Vagina (tissue), 2 donors: ENCODE measurements at regions not wholly inside any gene's neighbourhood (a gene's known extent, or its start where the extent isn't known, plus 50 kb on each side); places are given as distances from the start of the nearest gene placed in this dataset.
"Not testable (repeated sequence)": the region's sequence is repeated elsewhere in the genome, so short reads cannot be mapped to it uniquely, and the experiment has no call there.

Experiments used
- DNase-seq, 2 donors: peaks; one replicate each; pipeline ENCODE4 v3.0.0-alpha.2; 2017; ENCODE audit errors: extremely low spot score in 2 of 2
- H3K27ac ChIP-seq: fragments of 200-600 bp; sonication (generic); one replicate; pipeline ENCODE4 v1.5.1; 2019
- H3K27me3 ChIP-seq: fragments of 200-600 bp; sonication (generic); one replicate; pipeline ENCODE4 v1.5.1; 2019
- H3K36me3 ChIP-seq, 2 donors: fragments of 200-600 bp; sonication (generic); one replicate each; pipeline ENCODE4 v1.5.1; 2017 to 2019
- H3K4me1 ChIP-seq: fragments of 200-600 bp; sonication (generic); one replicate; pipeline ENCODE4 v1.5.1; 2019
- H3K4me3 ChIP-seq, 2 donors: fragments of 200-600 bp; sonication (generic); 1 replicate in 1 of 2; 2 replicates in 1 of 2; pipeline ENCODE4 v1.5.1; 2016 to 2019
- H3K9me3 ChIP-seq: fragments of 200-600 bp; sonication (generic); one replicate; pipeline ENCODE4 v1.5.1; 2019
- POLR2A ChIP-seq, 2 donors: fragments of 450-650 bp; IDR thresholded peaks; one replicate each; pipeline ENCODE4 v1.6.1; 2017; ENCODE audit warnings: antibody characterized with exemption in 2 of 2, mild to moderate bottlenecking in 2 of 2, moderate library complexity in 2 of 2
- POLR2AphosphoS5 ChIP-seq, 2 donors: sonication (generic); formaldehyde crosslinking; IDR thresholded peaks; one replicate each; pipeline ENCODE4 v1.9.0; 2017; ENCODE audit warnings: antibody characterized with exemption in 2 of 2, mild to moderate bottlenecking in 2 of 2, low read depth in 1 of 2; ENCODE audit not compliant: insufficient read depth in 1 of 2
- intact Hi-C: fragments of 100-400 bp; cut with DNase I; formaldehyde crosslinking; loops from one replicate; pipeline ENCODE4 v1.15.1; 2023
- TF ChIP-seq, protein P1 (sequence below), 3 experiments: fragments of 450-650 bp in 2 of 3; fragments of 200-600 bp in 1 of 3; sonication (generic) in 1 of 3; IDR thresholded peaks; one replicate each; pipeline ENCODE4 v1.5.1; 2017 to 2019; ENCODE audit warnings: antibody characterized with exemption in 3 of 3, mild to moderate bottlenecking in 2 of 3, moderate library complexity in 2 of 3

DNA sequence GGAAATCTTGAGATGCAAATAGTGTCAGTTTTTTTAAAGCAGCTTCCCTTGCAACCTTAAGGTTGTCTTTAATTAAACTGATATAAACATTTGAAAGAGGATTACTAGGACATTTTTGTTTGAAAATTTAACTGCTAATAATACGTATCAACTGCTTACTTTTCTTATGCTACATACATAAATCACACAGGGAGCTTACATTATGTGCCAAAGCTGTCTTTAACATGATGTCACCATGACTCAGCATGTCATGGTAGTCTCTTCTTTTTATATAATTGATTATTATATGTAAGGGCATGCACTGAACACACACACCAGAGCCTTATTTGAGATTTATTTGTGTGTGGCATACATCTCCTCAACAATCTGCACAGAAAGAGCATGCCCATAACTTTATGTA lies 63.0 kb upstream of the PTHLH start:
- Histone ChIP-seq H3K27me3 (no peaks in the 10 kb centered on the region), H3K9me3 (no peaks in the 10 kb centered on the region), H3K4me1 (no peaks in the 10 kb centered on the region), H3K36me3 (no peaks in the 10 kb centered on the region), H3K4me3 (no peak overlapping the region), H3K27ac (no peak overlapping the region)
- DNase-seq: no peak
- peak in 1 of 2 donors; percentile 19 for TF ChIP-seq POLR2AphosphoS5 (IDR thresholded peaks at IDR 0.05; ENCODE audit: insufficient read depth in 1 of 2, low read depth in 1 of 2)
- TF ChIP-seq, protein P1, sequence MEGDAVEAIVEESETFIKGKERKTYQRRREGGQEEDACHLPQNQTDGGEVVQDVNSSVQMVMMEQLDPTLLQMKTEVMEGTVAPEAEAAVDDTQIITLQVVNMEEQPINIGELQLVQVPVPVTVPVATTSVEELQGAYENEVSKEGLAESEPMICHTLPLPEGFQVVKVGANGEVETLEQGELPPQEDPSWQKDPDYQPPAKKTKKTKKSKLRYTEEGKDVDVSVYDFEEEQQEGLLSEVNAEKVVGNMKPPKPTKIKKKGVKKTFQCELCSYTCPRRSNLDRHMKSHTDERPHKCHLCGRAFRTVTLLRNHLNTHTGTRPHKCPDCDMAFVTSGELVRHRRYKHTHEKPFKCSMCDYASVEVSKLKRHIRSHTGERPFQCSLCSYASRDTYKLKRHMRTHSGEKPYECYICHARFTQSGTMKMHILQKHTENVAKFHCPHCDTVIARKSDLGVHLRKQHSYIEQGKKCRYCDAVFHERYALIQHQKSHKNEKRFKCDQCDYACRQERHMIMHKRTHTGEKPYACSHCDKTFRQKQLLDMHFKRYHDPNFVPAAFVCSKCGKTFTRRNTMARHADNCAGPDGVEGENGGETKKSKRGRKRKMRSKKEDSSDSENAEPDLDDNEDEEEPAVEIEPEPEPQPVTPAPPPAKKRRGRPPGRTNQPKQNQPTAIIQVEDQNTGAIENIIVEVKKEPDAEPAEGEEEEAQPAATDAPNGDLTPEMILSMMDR (IDR thresholded peaks at IDR 0.05): no peak
- intact Hi-C loops: no loop called here

DNA sequence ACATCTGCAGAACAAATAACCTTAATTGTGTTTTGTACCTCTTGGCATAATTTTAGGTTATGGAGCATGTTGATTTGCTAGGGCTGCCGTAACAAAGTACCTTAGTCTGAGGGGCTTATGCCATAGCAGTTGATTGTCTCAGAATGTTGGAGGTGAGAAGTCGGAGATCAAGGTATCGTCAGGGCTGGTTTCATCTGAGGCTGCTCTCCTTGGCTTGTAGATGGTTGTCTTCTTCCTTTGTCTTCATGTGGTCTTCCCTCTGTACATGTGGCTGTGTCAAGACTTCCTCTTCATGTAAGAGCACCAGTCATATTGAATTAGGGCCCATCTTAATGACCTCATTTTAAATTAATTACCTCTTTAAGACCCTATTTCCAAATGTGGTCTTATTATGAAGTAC lies 64.4 kb upstream of the PTHLH start:
- Histone ChIP-seq H3K4me1 (no peaks in the 10 kb centered on the region), H3K4me3 (no peak overlapping the region), H3K27ac (no peak overlapping the region), H3K27me3 (no peaks in the 10 kb centered on the region), H3K36me3 (no peaks in the 10 kb centered on the region), H3K9me3 (no peaks in the 10 kb centered on the region)
- TF ChIP-seq POLR2AphosphoS5 (IDR thresholded peaks at IDR 0.05; ENCODE audit: insufficient read depth in 1 of 2, low read depth in 1 of 2) (no peak), POLR2A (IDR thresholded peaks at IDR 0.05) (no peak)
- TF ChIP-seq, protein P1 (IDR thresholded peaks at IDR 0.05): no peak
- intact Hi-C loops: no loop called here
- DNase-seq: no peak

- intact Hi-C loops: no loop called here
Measured at GRCh38 chr12:28040246-28040645, 67.7 kb upstream of the PTHLH start.

GRCh38 chr12:28046600-28046999 lies 74.1 kb upstream of the PTHLH start:
- H3K27ac ChIP-seq, H3K27me3 ChIP-seq, H3K4me1 ChIP-seq, H3K9me3 ChIP-seq, H3K36me3 ChIP-seq, intact Hi-C loops, DNase-seq, H3K4me3 ChIP-seq: not testable (repeated sequence)

More at GRCh38 chr12:28040246-28040645, 67.7 kb upstream of the PTHLH start:
- H3K36me3 ChIP-seq: no peaks in the 10 kb centered on the region
- no peak overlapping the region for H3K27ac ChIP-seq
- H3K9me3 ChIP-seq: no peaks in the 10 kb centered on the region
- no peak for DNase-seq
- no peaks in the 10 kb centered on the region for H3K27me3 ChIP-seq
- TF ChIP-seq POLR2A (IDR thresholded peaks at IDR 0.05): no peak
- TF ChIP-seq, protein P1 (IDR thresholded peaks at IDR 0.05): no peak
- no peak for TF ChIP-seq POLR2AphosphoS5 (IDR thresholded peaks at IDR 0.05; ENCODE audit: insufficient read depth in 1 of 2, low read depth in 1 of 2)
- no peaks in the 10 kb centered on the region for H3K4me1 ChIP-seq
- H3K4me3 ChIP-seq: no peak overlapping the region

DNA sequence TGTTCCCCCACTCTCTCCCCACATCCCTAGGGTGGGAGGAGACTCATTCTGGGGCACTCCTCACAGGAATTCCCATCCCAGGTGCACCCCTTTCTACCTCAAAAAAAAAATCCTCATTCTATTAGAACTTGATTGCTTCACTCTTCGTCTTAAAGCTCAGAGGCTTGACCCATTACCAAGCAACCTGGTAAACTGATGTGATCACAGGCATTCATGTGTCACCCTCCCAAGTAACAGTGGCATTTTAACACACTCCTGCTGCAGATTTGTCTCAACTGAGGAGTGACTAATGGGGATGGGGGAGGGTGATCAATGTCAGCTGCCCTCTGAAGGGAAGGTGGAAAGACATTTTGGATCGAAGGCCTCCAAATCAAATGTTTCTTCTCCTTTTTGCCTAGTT lies 78.1 kb upstream of the PTHLH start:
- Histone ChIP-seq H3K27me3 (no peaks in the 10 kb centered on the region), H3K4me1 (peaks cover 11% of the 10 kb centered on the region), H3K36me3 (no peaks in the 10 kb centered on the region), H3K4me3 (no peak overlapping the region), H3K9me3 (no peaks in the 10 kb centered on the region), H3K27ac (no peak overlapping the region)
- intact Hi-C loops: no loop called here
- TF ChIP-seq POLR2A (IDR thresholded peaks at IDR 0.05): no peak
- TF ChIP-seq, protein P1 (IDR thresholded peaks at IDR 0.05): no peak
- no peak for TF ChIP-seq POLR2AphosphoS5 (IDR thresholded peaks at IDR 0.05; ENCODE audit: insufficient read depth in 1 of 2, low read depth in 1 of 2)
- DNase-seq: no peak
